NCI-H2171 treated with DMSO at 0.1 percent for 48 hours (cell line): ENCODE measurements at regions not wholly inside any gene's neighbourhood (a gene's known extent, or its start where the extent isn't known, plus 50 kb on each side); places are given as distances from the start of the nearest gene placed in this dataset.
"Not testable (repeated sequence)": the region's sequence is repeated elsewhere in the genome, so short reads cannot be mapped to it uniquely, and the experiment has no call there.

Experiments
- DNase-seq: peaks from one replicate; lab custom pipeline; 2025; lab: John Stamatoyannopoulos, UW

GRCh38 chr9:24846248-24846912 lies 300.7 kb upstream of the IZUMO3 start:
- no peak for DNase-seq

- no peak for DNase-seq
Observed at GRCh38 chr9:24844217-24844616, 298.5 kb upstream of the IZUMO3 start.

GRCh38 chr9:24841993-24842392 lies 296.3 kb upstream of the IZUMO3 start:
- no peak for DNase-seq

GRCh38 chr9:24832307-24832706 lies 286.6 kb upstream of the IZUMO3 start:
- peak; percentile 0 for DNase-seq

GRCh38 chr9:24828687-24829086 lies 283.0 kb upstream of the IZUMO3 start:
- no peak for DNase-seq

- DNase-seq, result no peak
Observed at GRCh38 chr9:24824607-24825006, 278.9 kb upstream of the IZUMO3 start.

GRCh38 chr9:24820196-24820595 lies 274.5 kb upstream of the IZUMO3 start:
- DNase-seq, result no peak

- DNase-seq, result no peak
Observed at GRCh38 chr9:24817756-24818155, 272.1 kb upstream of the IZUMO3 start.

- DNase-seq, result no peak
Observed at GRCh38 chr9:24816006-24816405, 270.3 kb upstream of the IZUMO3 start.

- DNase-seq, result no peak
Observed at GRCh38 chr9:24801344-24801743, 255.6 kb upstream of the IZUMO3 start.

GRCh38 chr9:24793787-24794186 lies 248.1 kb upstream of the IZUMO3 start:
- DNase-seq, result no peak

GRCh38 chr9:24776226-24776625 lies 230.5 kb upstream of the IZUMO3 start:
- DNase-seq, result no peak

GRCh38 chr9:24774199-24774598 lies 228.5 kb upstream of the IZUMO3 start:
- DNase-seq, result not testable (repeated sequence)

- DNase-seq, result no peak
Observed at GRCh38 chr9:24766081-24766480, 220.4 kb upstream of the IZUMO3 start.

- no peak for DNase-seq
Observed at GRCh38 chr9:24765025-24765756, 219.5 kb upstream of the IZUMO3 start.

GRCh38 chr9:24738421-24738961 lies 192.8 kb upstream of the IZUMO3 start:
- no peak for DNase-seq

GRCh38 chr9:24731754-24732153 lies 186.1 kb upstream of the IZUMO3 start:
- DNase-seq, result no peak

- DNase-seq, result no peak
Observed at GRCh38 chr9:24721621-24722020, 175.9 kb upstream of the IZUMO3 start.

- no peak for DNase-seq
Observed at GRCh38 chr9:24712206-24712605, 166.5 kb upstream of the IZUMO3 start.

- no peak for DNase-seq
Observed at GRCh38 chr9:24708814-24709213, 163.1 kb upstream of the IZUMO3 start.

GRCh38 chr9:24698881-24699518 lies 153.3 kb upstream of the IZUMO3 start:
- DNase-seq, result no peak

GRCh38 chr9:24672336-24672735 lies 126.6 kb upstream of the IZUMO3 start:
- no peak for DNase-seq

- DNase-seq, result no peak
Observed at GRCh38 chr9:24657387-24657786, 111.7 kb upstream of the IZUMO3 start.
